Cardiac muscle cell (in vitro differentiated cells and primary cell): ENCODE measurements at regions not wholly inside any gene's neighbourhood (a gene's known extent, or its start where the extent isn't known, plus 50 kb on each side); places are given as distances from the start of the nearest gene placed in this dataset.
"Not testable (repeated sequence)": the region's sequence is repeated elsewhere in the genome, so short reads cannot be mapped to it uniquely, and the experiment has no call there.

Experiments
- DNase-seq, 2 donors: peaks; one replicate each; pipeline versions ENCODE4 v3.0.0 to v3.0.0-alpha.2; 2010 to 2017; ENCODE audit warnings: low read depth in 1 of 2, low spot score in 1 of 2
- H3K27ac ChIP-seq: fragments of 200-600 bp; sonication (generic); 2 replicates; pipeline ENCODE4 v1.5.1; 2016
- H3K27me3 ChIP-seq: fragments of 200-600 bp; sonication (generic); 2 replicates; pipeline ENCODE4 v1.6.0; 2016; ENCODE audit warnings: control low read depth
- H3K36me3 ChIP-seq: fragments of 200-600 bp; sonication (generic); 2 replicates; pipeline ENCODE4 v1.5.1; 2016; ENCODE audit warnings: control low read depth
- H3K4me1 ChIP-seq: fragments of 200-600 bp; sonication (generic); 2 replicates; pipeline ENCODE4 v1.8.1; 2017; ENCODE audit warnings: low read depth, mild to moderate bottlenecking, mixed run types
- H3K4me3 ChIP-seq: fragments of 200-600 bp; sonication (generic); 2 replicates; pipeline ENCODE4 v1.5.1; 2016; ENCODE audit warnings: mild to moderate bottlenecking
- H3K9me3 ChIP-seq: fragments of 200-600 bp; sonication (generic); 2 replicates; pipeline ENCODE4 v1.5.1; 2017; ENCODE audit warnings: low read depth, mild to moderate bottlenecking, control low read depth
- TF ChIP-seq, protein P1 (sequence below): IDR thresholded peaks from 2 replicates; pipeline ENCODE4 v1.5.1; 2012; ENCODE audit warnings: low read depth, mild to moderate bottlenecking, low read length

DNA sequence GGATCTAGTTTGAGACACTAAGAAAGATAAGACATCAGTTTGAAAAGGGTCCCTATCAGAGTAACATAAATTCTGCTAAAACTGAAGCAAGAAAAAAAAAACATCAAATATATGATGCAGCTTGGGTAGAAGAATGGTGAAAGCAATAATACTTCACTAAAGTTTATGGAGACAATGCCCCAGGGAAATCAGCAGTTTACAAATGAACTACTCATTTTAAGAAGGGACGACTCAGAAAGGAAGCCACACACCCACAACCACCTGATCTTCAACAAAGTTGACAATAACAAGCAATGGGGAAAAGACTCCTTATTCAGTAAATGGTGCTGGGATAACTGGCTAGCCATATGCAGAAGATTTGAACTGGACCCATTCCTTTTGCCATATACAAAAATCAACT, 143.5 kb downstream of the TPBG start:
- H3K9me3 ChIP-seq = no peaks in the 10 kb centered on the region
- no peaks in the 10 kb centered on the region for H3K4me1 ChIP-seq
- H3K27me3 ChIP-seq = no peaks in the 10 kb centered on the region
- no peak overlapping the region for H3K4me3 ChIP-seq
- no peaks in the 10 kb centered on the region for H3K36me3 ChIP-seq
- TF ChIP-seq, protein P1, sequence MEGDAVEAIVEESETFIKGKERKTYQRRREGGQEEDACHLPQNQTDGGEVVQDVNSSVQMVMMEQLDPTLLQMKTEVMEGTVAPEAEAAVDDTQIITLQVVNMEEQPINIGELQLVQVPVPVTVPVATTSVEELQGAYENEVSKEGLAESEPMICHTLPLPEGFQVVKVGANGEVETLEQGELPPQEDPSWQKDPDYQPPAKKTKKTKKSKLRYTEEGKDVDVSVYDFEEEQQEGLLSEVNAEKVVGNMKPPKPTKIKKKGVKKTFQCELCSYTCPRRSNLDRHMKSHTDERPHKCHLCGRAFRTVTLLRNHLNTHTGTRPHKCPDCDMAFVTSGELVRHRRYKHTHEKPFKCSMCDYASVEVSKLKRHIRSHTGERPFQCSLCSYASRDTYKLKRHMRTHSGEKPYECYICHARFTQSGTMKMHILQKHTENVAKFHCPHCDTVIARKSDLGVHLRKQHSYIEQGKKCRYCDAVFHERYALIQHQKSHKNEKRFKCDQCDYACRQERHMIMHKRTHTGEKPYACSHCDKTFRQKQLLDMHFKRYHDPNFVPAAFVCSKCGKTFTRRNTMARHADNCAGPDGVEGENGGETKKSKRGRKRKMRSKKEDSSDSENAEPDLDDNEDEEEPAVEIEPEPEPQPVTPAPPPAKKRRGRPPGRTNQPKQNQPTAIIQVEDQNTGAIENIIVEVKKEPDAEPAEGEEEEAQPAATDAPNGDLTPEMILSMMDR = no peak
- no peak overlapping the region for H3K27ac ChIP-seq
- no peak for DNase-seq

DNA sequence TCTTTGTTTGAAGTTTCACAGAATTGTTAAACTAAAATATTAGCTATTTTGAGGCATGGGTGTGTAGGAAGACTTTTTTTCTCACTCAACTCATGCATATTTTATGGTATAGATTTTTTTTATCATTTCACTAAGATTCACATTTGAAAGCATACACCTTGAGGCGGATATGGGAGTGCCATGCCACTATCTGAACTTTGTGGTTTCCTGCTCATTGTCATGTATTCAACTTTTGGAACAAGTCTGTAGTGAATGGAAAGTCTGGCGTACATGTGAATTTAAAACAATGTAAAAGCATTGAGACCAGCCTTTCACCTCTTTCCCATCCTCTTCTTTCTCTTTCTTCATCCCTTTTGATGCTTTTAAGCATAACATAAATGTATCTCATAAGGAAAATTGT, 147.9 kb downstream of the TPBG start:
- no peak overlapping the region for H3K27ac ChIP-seq
- H3K4me1 ChIP-seq = no peaks in the 10 kb centered on the region
- H3K4me3 ChIP-seq = no peak overlapping the region
- no peaks in the 10 kb centered on the region for H3K36me3 ChIP-seq
- DNase-seq = no peak
- no peaks in the 10 kb centered on the region for H3K9me3 ChIP-seq
- TF ChIP-seq, protein P1 = no peak
- no peaks in the 10 kb centered on the region for H3K27me3 ChIP-seq

DNA sequence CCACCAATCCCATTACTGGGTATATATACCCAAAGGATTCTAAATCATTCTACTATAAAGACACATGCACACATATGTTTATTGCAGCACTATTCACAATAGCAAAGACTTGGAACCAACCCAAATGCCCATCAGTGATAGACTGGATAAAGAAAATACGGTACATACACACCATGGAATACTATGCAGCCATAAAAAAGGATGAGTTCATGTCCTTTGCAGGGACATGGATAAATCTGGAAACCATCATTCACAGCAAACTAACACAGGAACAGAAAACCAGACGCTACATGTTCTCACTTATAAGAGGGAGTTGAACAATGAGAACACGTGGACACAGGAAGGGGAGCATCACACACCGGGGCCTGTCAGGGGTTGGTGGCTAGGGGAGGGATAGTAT, 154.3 kb downstream of the TPBG start:
- DNase-seq, H3K9me3 ChIP-seq, H3K27me3 ChIP-seq, H3K4me1 ChIP-seq, H3K27ac ChIP-seq, H3K36me3 ChIP-seq, H3K4me3 ChIP-seq: not testable (repeated sequence)

DNA sequence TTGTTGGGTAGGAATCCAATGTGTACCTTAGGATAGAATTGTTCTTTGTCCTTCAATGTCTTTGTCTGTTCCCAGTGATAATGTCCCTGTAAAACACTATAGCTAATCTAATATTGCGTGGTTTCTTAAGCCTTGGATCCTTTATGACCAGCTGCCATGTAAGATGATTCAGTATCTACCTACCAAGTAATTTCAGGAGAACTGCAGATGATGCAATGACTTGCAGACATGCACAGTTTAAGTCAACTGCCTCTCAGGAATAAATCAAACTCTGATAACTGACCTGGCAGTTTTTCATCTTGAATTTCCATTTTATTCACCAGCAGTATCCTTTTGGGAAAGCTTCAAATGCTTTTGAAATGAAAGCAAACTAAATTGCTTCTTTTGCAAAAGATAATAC, 157.8 kb downstream of the TPBG start:
- Histone ChIP-seq H3K4me3 (no peak overlapping the region), H3K36me3 (no peaks in the 10 kb centered on the region), H3K27ac (no peak overlapping the region), H3K9me3 (no peaks in the 10 kb centered on the region), H3K27me3 (no peaks in the 10 kb centered on the region), H3K4me1 (peaks cover 6% of the 10 kb centered on the region)
- DNase-seq = no peak
- TF ChIP-seq, protein P1 = no peak

DNA sequence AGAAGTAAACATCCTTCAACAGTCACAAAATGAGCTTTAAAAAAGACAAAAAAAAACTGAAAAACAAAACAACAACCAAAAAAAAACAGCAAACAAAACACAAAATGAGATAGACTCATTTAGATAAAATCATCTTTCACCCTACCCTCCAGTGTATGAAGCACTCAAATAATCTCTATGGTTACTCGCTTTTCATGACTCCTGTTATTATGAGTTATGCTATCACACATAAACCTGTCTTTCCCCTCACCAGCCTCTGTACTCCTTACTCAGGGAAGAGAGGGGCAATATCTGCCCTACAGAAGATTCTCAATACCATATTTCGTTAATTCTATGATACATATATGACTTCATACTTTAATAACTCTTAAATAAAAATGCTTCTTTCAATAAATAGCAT, 158.2 kb downstream of the TPBG start:
- Histone ChIP-seq H3K9me3 (no peaks in the 10 kb centered on the region), H3K27me3 (no peaks in the 10 kb centered on the region), H3K4me1 (peaks cover 6% of the 10 kb centered on the region), H3K27ac (no peak overlapping the region), H3K4me3 (no peak overlapping the region), H3K36me3 (no peaks in the 10 kb centered on the region)
- no peak for DNase-seq
- TF ChIP-seq, protein P1 = no peak

DNA sequence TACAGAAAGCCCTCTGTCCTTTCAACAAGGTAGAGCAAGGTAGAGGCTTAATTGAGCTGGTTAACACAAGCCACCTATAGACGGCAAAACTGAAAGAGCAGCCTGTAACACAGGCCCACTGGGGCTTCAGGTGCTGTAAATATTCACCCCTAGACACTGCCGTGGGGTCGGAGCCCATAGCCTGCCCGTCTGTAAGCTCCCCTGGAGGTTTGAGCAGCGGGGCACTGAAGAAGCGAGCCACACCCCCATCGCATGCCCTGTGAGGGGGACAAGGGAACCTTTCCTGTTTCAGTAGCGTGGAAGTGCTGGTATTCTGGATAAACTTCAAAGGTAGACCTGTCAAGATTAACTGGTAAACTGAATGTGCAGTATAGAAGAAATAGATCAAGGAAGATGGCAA, 160.4 kb downstream of the TPBG start:
- Histone ChIP-seq H3K27ac (no peak overlapping the region), H3K27me3 (no peaks in the 10 kb centered on the region), H3K4me3 (no peak overlapping the region), H3K9me3 (no peaks in the 10 kb centered on the region), H3K36me3 (no peaks in the 10 kb centered on the region), H3K4me1 (peaks cover 6% of the 10 kb centered on the region)
- TF ChIP-seq, protein P1 = no peak
- no peak for DNase-seq
